ENCODE measurements at regions not wholly inside any gene's neighbourhood (a gene's known extent, or its start where the extent isn't known, plus 50 kb on each side); places are given as distances from the start of the nearest gene placed in this dataset.

- no peak for TF ChIP-seq EZH2 (IDR thresholded peaks at IDR 0.05; ENCODE audit: borderline replicate concordance)
- TF ChIP-seq, protein P1, sequence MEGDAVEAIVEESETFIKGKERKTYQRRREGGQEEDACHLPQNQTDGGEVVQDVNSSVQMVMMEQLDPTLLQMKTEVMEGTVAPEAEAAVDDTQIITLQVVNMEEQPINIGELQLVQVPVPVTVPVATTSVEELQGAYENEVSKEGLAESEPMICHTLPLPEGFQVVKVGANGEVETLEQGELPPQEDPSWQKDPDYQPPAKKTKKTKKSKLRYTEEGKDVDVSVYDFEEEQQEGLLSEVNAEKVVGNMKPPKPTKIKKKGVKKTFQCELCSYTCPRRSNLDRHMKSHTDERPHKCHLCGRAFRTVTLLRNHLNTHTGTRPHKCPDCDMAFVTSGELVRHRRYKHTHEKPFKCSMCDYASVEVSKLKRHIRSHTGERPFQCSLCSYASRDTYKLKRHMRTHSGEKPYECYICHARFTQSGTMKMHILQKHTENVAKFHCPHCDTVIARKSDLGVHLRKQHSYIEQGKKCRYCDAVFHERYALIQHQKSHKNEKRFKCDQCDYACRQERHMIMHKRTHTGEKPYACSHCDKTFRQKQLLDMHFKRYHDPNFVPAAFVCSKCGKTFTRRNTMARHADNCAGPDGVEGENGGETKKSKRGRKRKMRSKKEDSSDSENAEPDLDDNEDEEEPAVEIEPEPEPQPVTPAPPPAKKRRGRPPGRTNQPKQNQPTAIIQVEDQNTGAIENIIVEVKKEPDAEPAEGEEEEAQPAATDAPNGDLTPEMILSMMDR (IDR thresholded peaks at IDR 0.05; ENCODE audit: poor library complexity) = no peak
These were observed 339.0 kb downstream of the SNAPC1 start for GRCh38 chr14:62101189-62101588.

Data from hepatocyte (in vitro differentiated cells).